ENCODE measurements at regions not wholly inside any gene's neighbourhood (a gene's known extent, or its start where the extent isn't known, plus 50 kb on each side); places are given as distances from the start of the nearest gene placed in this dataset.

- no TSS peak for BruUV-seq (replicated peaks)
- Histone ChIP-seq H3K36me3 (ENCODE audit: control insufficient read depth in 2 of 2, extremely low read depth in 1 of 2, insufficient read depth in 2 of 2, low read length in 2 of 2) (no peaks in the 10 kb centered on the region), H3K27ac (ENCODE audit: insufficient read depth, low read depth, low read length) (no peak overlapping the region), H3K9me1 (replicated peaks; ENCODE audit: control insufficient read depth, extremely low read depth, insufficient read depth, low read length) (no peaks in the 10 kb centered on the region), H4K20me1 (replicated peaks; ENCODE audit: control insufficient read depth, extremely low read depth, insufficient read depth, low read length) (no peaks in the 10 kb centered on the region), H3K4me3 (replicated peaks in 1 of 3; ENCODE audit: insufficient read depth in 1 of 3, low read depth in 1 of 3, low read length in 3 of 3) (no peak overlapping the region), H3K79me2 (ENCODE audit: control insufficient read depth, insufficient read depth, low read length) (no peaks in the 10 kb centered on the region), H3K27me3 (ENCODE audit: control insufficient read depth in 2 of 2, insufficient read depth in 2 of 2, low read length in 2 of 2) (no peaks in the 10 kb centered on the region), H3K9me3 (replicated peaks; ENCODE audit: control insufficient read depth, insufficient read depth, low read length) (no peaks in the 10 kb centered on the region), H3K4me2 (ENCODE audit: insufficient read depth, low read length) (no peak overlapping the region), H3K4me1 (ENCODE audit: control insufficient read depth, extremely low read depth, insufficient read depth, low read length) (no peaks in the 10 kb centered on the region), H3K9ac (replicated peaks; ENCODE audit: extremely low read depth, insufficient read depth, low read length) (no peak overlapping the region), H2AFZ (ENCODE audit: low read depth, low read length) (no peak overlapping the region)
- CTCF ChIA-PET, result interaction anchor here (0.6 kb wide), 2 partner anchors 192 to 614 kb away, joined by 4 to 5 read pairs; no protein-coding TSS in a partner anchor
- no peak for DNase-seq (ENCODE audit: low read depth, low spot score)
- TF ChIP-seq JUN (IDR thresholded peaks at IDR 0.05; ENCODE audit: borderline replicate concordance, insufficient read depth, insufficient read length, low read depth) (no peak), MYC (IDR thresholded peaks at IDR 0.05; ENCODE audit: low read depth, low read length) (no peak), GATA2 (IDR thresholded peaks at IDR 0.05; ENCODE audit: insufficient read depth, insufficient read length, low read depth, low read length) (no peak), POLR2A (IDR thresholded peaks at IDR 0.05; ENCODE audit: low read depth, low read length) (no peak), POLR2AphosphoS5 (IDR thresholded peaks at IDR 0.05; ENCODE audit: insufficient read depth, low read depth, low read length) (no peak), CTCF (IDR thresholded peaks at IDR 0.05; ENCODE audit: extremely low read depth in 1 of 2, insufficient read depth in 1 of 2, low read depth in 1 of 2, low read length in 2 of 2) (no peak), FOS (IDR thresholded peaks at IDR 0.05; ENCODE audit: borderline replicate concordance, insufficient read depth, low read length) (no peak), EZH2 (IDR thresholded peaks at IDR 0.05; ENCODE audit: borderline replicate concordance, low read depth, low read length, severe bottlenecking) (no peak)
- TF ChIP-seq, protein P1, sequence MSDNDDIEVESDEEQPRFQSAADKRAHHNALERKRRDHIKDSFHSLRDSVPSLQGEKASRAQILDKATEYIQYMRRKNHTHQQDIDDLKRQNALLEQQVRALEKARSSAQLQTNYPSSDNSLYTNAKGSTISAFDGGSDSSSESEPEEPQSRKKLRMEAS (IDR thresholded peaks at IDR 0.05; ENCODE audit: insufficient read depth, insufficient read length), result no peak
- POLR2A ChIA-PET, result no interaction called here
- dilution Hi-C loops (cut with MboI; ENCODE audit: extremely low pct_ligation_motif_present, low sequenced_read_pairs) (no loop called here), intact Hi-C loops (cut with micrococcal nuclease) (loop anchor here (1.0 to 5.0 kb wide), 2 partner anchors 532 to 831 kb away; no protein-coding TSS in a partner anchor)
- FAIRE-seq, result no peak
These were observed 835.3 kb upstream of the EPHA7 start for GRCh38 chr6:94254689-94255088.
